ENCODE measurements at regions not wholly inside any gene's neighbourhood (a gene's known extent, or its start where the extent isn't known, plus 50 kb on each side); places are given as distances from the start of the nearest gene placed in this dataset.

GRCh38 chr2:64267699-64268098 is 123.5 kb upstream of the PELI1 start:
- no peaks in the 10 kb centered on the region for H3K9me2 ChIP-seq (replicated peaks; ENCODE audit: insufficient read depth)

GRCh38 chr2:64268330-64269048 is 124.3 kb upstream of the PELI1 start:
- Histone ChIP-seq H4K20me1 (ENCODE audit: insufficient read depth, poor library complexity, severe bottlenecking) (no peaks in the 10 kb centered on the region), H3K27ac (no peak overlapping the region), H3K4me3 (no peak overlapping the region), H3K4me2 (no peak overlapping the region), H3K36me3 (replicated peaks; ENCODE audit: insufficient read depth, low read depth) (no peaks in the 10 kb centered on the region), H3K4me1 (ENCODE audit: insufficient read depth) (peaks cover 12% of the 10 kb centered on the region), H3K79me2 (no peaks in the 10 kb centered on the region), H3K27me3 (no peaks in the 10 kb centered on the region), H2AFZ (no peak overlapping the region), H3K9me2 (replicated peaks; ENCODE audit: insufficient read depth) (no peaks in the 10 kb centered on the region), H3K9me3 (ENCODE audit: low read depth) (no peaks in the 10 kb centered on the region)
- no peak for TF ChIP-seq EZH2 (IDR thresholded peaks at IDR 0.05; ENCODE audit: borderline replicate concordance)
- TF ChIP-seq EZH2phosphoT487 (IDR thresholded peaks at IDR 0.05; ENCODE audit: low read depth, severe bottlenecking, unreplicated experiment): no peak
- TF ChIP-seq CTCF (IDR thresholded peaks at IDR 0.05; ENCODE audit: poor library complexity): no peak
- no peak for DNase-seq (ENCODE audit: low spot score)
- whole genome bisulfite sequencing (ENCODE audit: low lambda C conversion rate, missing lambda C conversion rate): 64% methylated on average over 9 of the region's 9 CpGs

More at GRCh38 chr2:64267699-64268098, 123.5 kb upstream of the PELI1 start:
- Histone ChIP-seq H2AFZ (no peak overlapping the region), H3K4me2 (no peak overlapping the region), H4K20me1 (ENCODE audit: insufficient read depth, poor library complexity, severe bottlenecking) (no peaks in the 10 kb centered on the region), H3K79me2 (no peaks in the 10 kb centered on the region), H3K27ac (no peak overlapping the region), H3K9me3 (ENCODE audit: low read depth) (no peaks in the 10 kb centered on the region), H3K4me3 (no peak overlapping the region), H3K4me1 (ENCODE audit: insufficient read depth) (peaks cover 14% of the 10 kb centered on the region), H3K36me3 (replicated peaks; ENCODE audit: insufficient read depth, low read depth) (no peaks in the 10 kb centered on the region), H3K27me3 (no peaks in the 10 kb centered on the region)
- no peak for DNase-seq (ENCODE audit: low spot score)
- WGBS (ENCODE audit: low lambda C conversion rate, missing lambda C conversion rate): 67% methylated on average over 1 of the region's 1 CpG
- TF ChIP-seq EZH2phosphoT487 (IDR thresholded peaks at IDR 0.05; ENCODE audit: low read depth, severe bottlenecking, unreplicated experiment): no peak
- TF ChIP-seq CTCF (IDR thresholded peaks at IDR 0.05; ENCODE audit: poor library complexity): no peak
- TF ChIP-seq EZH2 (IDR thresholded peaks at IDR 0.05; ENCODE audit: borderline replicate concordance): no peak

- peak; percentile 41 for DNase-seq (ENCODE audit: low spot score)
- Histone ChIP-seq H3K27me3 (no peaks in the 10 kb centered on the region), H2AFZ (no peak overlapping the region), H3K9me3 (ENCODE audit: low read depth) (no peaks in the 10 kb centered on the region), H3K79me2 (no peaks in the 10 kb centered on the region), H3K4me3 (no peak overlapping the region), H3K27ac (peak overlapping the region; percentile 59), H3K9me2 (replicated peaks; ENCODE audit: insufficient read depth) (no peaks in the 10 kb centered on the region), H3K36me3 (replicated peaks; ENCODE audit: insufficient read depth, low read depth) (no peaks in the 10 kb centered on the region), H3K4me1 (ENCODE audit: insufficient read depth) (peaks cover 12% of the 10 kb centered on the region), H3K4me2 (no peak overlapping the region), H4K20me1 (ENCODE audit: insufficient read depth, poor library complexity, severe bottlenecking) (no peaks in the 10 kb centered on the region)
- 55% methylated on average over 6 of the region's 6 CpGs for WGBS (ENCODE audit: low lambda C conversion rate, missing lambda C conversion rate)
- TF ChIP-seq EZH2 (IDR thresholded peaks at IDR 0.05; ENCODE audit: borderline replicate concordance): no peak
- TF ChIP-seq CTCF (IDR thresholded peaks at IDR 0.05; ENCODE audit: poor library complexity): no peak
- TF ChIP-seq EZH2phosphoT487 (IDR thresholded peaks at IDR 0.05; ENCODE audit: low read depth, severe bottlenecking, unreplicated experiment): no peak
Observed at GRCh38 chr2:64273524-64274398, 129.5 kb upstream of the PELI1 start.
